Cardiac muscle cell (in vitro differentiated cells and primary cell): ENCODE measurements at regions not wholly inside any gene's neighbourhood (a gene's known extent, or its start where the extent isn't known, plus 50 kb on each side); places are given as distances from the start of the nearest gene placed in this dataset.

ENCODE experiments used
- DNase-seq, 2 donors: peaks; one replicate each; pipeline versions ENCODE4 v3.0.0 to v3.0.0-alpha.2; 2010 to 2017; ENCODE audit warnings: low read depth in 1 of 2, low spot score in 1 of 2
- H3K27ac ChIP-seq: fragments of 200-600 bp; sonication (generic); 2 replicates; pipeline ENCODE4 v1.5.1; 2016
- H3K27me3 ChIP-seq: fragments of 200-600 bp; sonication (generic); 2 replicates; pipeline ENCODE4 v1.6.0; 2016; ENCODE audit warnings: control low read depth
- H3K36me3 ChIP-seq: fragments of 200-600 bp; sonication (generic); 2 replicates; pipeline ENCODE4 v1.5.1; 2016; ENCODE audit warnings: control low read depth
- H3K4me1 ChIP-seq: fragments of 200-600 bp; sonication (generic); 2 replicates; pipeline ENCODE4 v1.8.1; 2017; ENCODE audit warnings: low read depth, mild to moderate bottlenecking, mixed run types
- H3K4me3 ChIP-seq: fragments of 200-600 bp; sonication (generic); 2 replicates; pipeline ENCODE4 v1.5.1; 2016; ENCODE audit warnings: mild to moderate bottlenecking
- H3K9me3 ChIP-seq: fragments of 200-600 bp; sonication (generic); 2 replicates; pipeline ENCODE4 v1.5.1; 2017; ENCODE audit warnings: low read depth, mild to moderate bottlenecking, control low read depth
- TF ChIP-seq, protein P1 (sequence below): IDR thresholded peaks from 2 replicates; pipeline ENCODE4 v1.5.1; 2012; ENCODE audit warnings: low read depth, mild to moderate bottlenecking, low read length

DNA sequence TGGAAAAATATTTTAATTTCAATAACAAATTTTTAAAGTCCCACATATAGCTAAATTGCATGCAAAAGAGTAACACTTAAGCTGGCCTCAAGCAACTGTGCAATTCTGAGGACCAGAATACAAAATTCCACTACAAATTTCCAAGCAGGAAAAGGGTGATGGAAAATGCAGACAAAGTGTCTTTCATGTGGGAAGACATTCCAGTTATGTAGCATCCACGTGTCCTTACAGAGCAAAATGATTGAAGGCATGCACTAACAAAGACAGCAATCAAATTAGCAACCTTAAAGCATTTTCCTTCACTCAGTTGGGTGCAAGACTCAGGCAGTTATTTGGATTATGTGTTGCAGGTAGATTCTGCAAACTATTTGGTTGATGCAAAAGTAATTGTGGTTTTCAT, 203.7 kb downstream of the HERPUD2 start:
- H3K9me3 ChIP-seq: no peaks in the 10 kb centered on the region
- H3K36me3 ChIP-seq: no peaks in the 10 kb centered on the region
- TF ChIP-seq, protein P1, sequence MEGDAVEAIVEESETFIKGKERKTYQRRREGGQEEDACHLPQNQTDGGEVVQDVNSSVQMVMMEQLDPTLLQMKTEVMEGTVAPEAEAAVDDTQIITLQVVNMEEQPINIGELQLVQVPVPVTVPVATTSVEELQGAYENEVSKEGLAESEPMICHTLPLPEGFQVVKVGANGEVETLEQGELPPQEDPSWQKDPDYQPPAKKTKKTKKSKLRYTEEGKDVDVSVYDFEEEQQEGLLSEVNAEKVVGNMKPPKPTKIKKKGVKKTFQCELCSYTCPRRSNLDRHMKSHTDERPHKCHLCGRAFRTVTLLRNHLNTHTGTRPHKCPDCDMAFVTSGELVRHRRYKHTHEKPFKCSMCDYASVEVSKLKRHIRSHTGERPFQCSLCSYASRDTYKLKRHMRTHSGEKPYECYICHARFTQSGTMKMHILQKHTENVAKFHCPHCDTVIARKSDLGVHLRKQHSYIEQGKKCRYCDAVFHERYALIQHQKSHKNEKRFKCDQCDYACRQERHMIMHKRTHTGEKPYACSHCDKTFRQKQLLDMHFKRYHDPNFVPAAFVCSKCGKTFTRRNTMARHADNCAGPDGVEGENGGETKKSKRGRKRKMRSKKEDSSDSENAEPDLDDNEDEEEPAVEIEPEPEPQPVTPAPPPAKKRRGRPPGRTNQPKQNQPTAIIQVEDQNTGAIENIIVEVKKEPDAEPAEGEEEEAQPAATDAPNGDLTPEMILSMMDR: no peak
- no peak overlapping the region for H3K4me3 ChIP-seq
- H3K27me3 ChIP-seq: no peaks in the 10 kb centered on the region
- no peak for DNase-seq
- H3K27ac ChIP-seq: no peak overlapping the region
- peaks cover 41% of the 10 kb centered on the region for H3K4me1 ChIP-seq

DNA sequence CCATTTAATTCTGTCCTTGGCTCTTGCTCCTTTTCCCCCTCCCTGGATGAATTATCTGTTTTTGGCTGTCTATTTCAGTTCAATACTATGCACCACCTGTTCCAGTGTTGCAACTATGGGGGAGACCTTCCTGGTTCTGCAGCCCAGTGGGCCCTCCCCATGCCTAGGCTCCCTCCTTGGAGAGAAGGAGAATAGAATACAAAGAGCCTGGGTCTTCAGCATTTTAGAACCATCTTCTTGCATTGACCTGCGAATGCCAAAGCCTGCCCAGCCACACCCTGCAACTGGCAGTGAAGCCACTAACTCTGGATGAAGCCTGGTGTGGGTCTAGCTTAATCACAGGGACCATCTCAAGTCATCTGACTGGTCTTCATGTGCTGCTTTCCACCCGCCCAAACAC, 207.1 kb downstream of the HERPUD2 start:
- no peaks in the 10 kb centered on the region for H3K36me3 ChIP-seq
- no peak overlapping the region for H3K4me3 ChIP-seq
- TF ChIP-seq, protein P1: no peak
- no peak for DNase-seq
- H3K27me3 ChIP-seq: no peaks in the 10 kb centered on the region
- H3K27ac ChIP-seq: no peak overlapping the region
- H3K9me3 ChIP-seq: no peaks in the 10 kb centered on the region
- H3K4me1 ChIP-seq: peaks cover 37% of the 10 kb centered on the region

DNA sequence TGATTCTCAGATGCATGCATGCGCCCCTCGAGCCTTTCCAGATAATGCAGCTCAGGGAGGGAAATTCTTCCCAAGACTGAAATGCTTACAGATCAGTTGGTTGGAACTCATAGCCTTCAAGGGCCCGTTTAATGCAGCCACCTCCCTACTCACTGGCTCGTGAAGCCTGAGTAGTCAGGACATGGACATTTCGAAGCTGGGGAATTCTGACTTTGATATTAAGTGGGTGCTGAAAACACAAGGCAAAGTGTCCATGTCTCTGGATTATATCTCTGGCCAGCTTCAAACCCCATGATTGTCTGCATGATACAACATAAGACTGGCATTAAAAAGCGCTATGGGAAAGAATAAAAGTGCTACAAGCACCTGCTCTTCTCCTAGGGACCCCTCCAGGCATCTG, 207.5 kb downstream of the HERPUD2 start:
- no peak overlapping the region for H3K4me3 ChIP-seq
- H3K9me3 ChIP-seq: no peaks in the 10 kb centered on the region
- TF ChIP-seq, protein P1: no peak
- H3K4me1 ChIP-seq: peaks cover 32% of the 10 kb centered on the region
- DNase-seq: peak in 1 of 2 donors; percentile 64
- H3K27me3 ChIP-seq: no peaks in the 10 kb centered on the region
- H3K36me3 ChIP-seq: no peaks in the 10 kb centered on the region
- H3K27ac ChIP-seq: no peak overlapping the region

DNA sequence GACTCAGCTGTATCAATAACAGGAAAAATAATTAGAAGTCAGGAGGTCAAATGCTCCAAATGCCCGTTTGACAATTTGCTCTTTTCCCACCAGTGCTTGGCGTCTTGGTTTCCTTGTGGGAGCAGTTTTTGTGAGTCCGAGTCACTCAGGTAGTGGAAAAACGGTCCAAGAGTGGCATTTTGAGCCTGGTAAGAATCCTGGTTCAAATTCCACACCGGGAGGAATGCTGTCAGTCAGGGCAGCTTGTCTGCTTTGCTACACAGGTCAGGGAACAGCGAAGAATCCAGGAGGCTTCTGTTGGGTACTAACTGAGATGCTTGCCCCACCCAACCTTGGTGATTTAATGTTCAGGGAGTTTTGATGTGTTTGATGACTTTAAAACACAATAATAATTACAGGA, 209.5 kb downstream of the HERPUD2 start:
- TF ChIP-seq, protein P1: no peak
- Histone ChIP-seq H3K4me3 (no peak overlapping the region), H3K4me1 (peaks cover 15% of the 10 kb centered on the region), H3K9me3 (no peaks in the 10 kb centered on the region), H3K36me3 (no peaks in the 10 kb centered on the region), H3K27ac (no peak overlapping the region), H3K27me3 (no peaks in the 10 kb centered on the region)
- DNase-seq: no peak

DNA sequence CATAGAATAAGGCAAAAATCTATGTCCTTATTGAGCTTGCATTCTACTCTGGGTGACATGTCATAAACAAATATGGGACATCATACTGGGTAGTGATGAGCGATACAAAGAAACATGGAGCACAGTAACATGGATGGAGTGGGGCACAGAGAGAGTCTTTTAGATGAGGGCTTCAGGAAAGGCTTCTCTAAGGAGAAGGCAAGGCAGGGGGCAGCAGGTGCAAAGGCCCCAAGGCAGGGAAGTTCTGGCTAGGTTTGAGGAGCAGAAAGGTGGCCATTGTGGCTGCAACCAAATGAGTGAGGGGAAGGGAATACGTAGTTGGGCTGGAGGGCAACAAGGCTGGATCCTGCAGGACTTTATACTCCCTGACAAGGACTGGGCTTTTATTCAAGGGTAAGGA, 211.4 kb downstream of the HERPUD2 start:
- Histone ChIP-seq H3K4me1 (peaks cover 15% of the 10 kb centered on the region), H3K4me3 (no peak overlapping the region), H3K9me3 (no peaks in the 10 kb centered on the region), H3K27me3 (no peaks in the 10 kb centered on the region), H3K27ac (no peak overlapping the region), H3K36me3 (no peaks in the 10 kb centered on the region)
- DNase-seq: no peak
- TF ChIP-seq, protein P1: no peak

DNA sequence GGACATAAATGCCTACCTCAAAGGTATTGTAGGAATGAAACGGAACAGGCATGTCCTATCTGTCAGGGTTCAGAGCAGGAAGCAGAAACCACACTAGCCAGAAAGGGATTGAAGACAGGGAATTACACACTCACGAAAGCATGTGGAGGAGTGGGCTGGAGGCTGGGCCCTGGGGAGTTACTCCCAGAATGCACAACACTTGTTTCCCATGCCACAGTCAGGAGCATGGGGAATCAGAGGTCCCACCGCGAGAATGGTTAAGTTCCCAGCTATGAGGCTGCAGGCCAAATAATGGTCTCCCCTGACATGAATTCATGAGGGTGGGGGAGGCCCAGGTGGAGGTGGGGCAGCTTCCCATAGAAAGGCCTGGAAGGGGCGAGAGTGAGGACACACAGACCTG, 212.7 kb downstream of the HERPUD2 start:
- Histone ChIP-seq H3K27me3 (no peaks in the 10 kb centered on the region), H3K4me1 (peaks cover 9% of the 10 kb centered on the region), H3K27ac (no peak overlapping the region), H3K36me3 (no peaks in the 10 kb centered on the region), H3K4me3 (no peak overlapping the region), H3K9me3 (no peaks in the 10 kb centered on the region)
- TF ChIP-seq, protein P1: no peak
- DNase-seq: peak in 1 of 2 donors; percentile 32
